ENCODE measurements at regions not wholly inside any gene's neighbourhood (a gene's known extent, or its start where the extent isn't known, plus 50 kb on each side); places are given as distances from the start of the nearest gene placed in this dataset.
"Not testable (repeated sequence)": the region's sequence is repeated elsewhere in the genome, so short reads cannot be mapped to it uniquely, and the experiment has no call there.

DNA sequence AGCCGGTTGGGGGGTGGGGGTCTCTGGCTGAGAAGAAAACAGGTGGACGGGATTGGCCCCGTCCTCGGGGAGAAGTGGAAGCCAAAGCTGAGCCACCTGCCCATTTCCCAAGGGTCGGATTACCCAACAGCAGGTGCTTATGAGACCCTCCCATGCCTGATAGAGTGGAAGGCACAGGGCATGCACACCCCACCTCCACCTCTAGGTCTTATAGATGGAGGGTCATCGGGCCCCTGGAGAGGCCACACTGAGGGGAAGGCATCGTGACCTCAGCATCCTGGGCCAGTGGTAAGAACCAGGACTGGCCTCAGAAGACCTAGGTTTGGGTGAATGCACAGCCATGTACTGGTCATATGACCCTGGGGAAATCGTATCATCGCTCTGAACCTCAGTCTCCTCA is 85.9 kb downstream of the BUD13 start:
- no peak for DNase-seq
- intact Hi-C loops (cut with DNase I; ENCODE audit: low total_unique reads): no loop called here
- H3K36me3 ChIP-seq: no peaks in the 10 kb centered on the region
- H3K27ac ChIP-seq: no peak overlapping the region
- TF ChIP-seq, protein P1, sequence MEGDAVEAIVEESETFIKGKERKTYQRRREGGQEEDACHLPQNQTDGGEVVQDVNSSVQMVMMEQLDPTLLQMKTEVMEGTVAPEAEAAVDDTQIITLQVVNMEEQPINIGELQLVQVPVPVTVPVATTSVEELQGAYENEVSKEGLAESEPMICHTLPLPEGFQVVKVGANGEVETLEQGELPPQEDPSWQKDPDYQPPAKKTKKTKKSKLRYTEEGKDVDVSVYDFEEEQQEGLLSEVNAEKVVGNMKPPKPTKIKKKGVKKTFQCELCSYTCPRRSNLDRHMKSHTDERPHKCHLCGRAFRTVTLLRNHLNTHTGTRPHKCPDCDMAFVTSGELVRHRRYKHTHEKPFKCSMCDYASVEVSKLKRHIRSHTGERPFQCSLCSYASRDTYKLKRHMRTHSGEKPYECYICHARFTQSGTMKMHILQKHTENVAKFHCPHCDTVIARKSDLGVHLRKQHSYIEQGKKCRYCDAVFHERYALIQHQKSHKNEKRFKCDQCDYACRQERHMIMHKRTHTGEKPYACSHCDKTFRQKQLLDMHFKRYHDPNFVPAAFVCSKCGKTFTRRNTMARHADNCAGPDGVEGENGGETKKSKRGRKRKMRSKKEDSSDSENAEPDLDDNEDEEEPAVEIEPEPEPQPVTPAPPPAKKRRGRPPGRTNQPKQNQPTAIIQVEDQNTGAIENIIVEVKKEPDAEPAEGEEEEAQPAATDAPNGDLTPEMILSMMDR (IDR thresholded peaks at IDR 0.05): no peak
- H3K9me3 ChIP-seq: no peaks in the 10 kb centered on the region
- H3K4me1 ChIP-seq: no peaks in the 10 kb centered on the region
- H3K27me3 ChIP-seq: peaks cover 0 to 13% of the 10 kb centered on the region in 2 donors
- H3K4me3 ChIP-seq: no peak overlapping the region

DNA sequence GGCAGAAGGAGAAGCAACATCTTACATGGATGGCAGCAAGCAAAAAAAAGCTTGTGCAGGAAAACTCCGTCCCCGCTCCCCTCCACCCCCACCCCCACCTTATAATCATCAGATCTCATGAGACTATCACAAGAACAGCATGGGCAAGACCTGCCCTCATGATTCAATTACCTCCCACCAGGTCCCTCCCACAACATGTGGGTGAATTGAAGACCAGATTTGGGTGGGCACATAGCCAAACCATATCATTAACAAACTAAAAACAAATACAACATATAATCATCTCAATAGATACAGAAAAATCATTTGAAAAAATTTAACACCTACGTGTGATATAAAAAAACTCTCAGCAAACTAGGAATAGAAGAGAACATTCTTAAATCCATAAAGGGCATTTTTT is 88.8 kb downstream of the BUD13 start:
- Histone ChIP-seq H3K9me3 (no peaks in the 10 kb centered on the region), H3K4me3 (no peak overlapping the region), H3K4me1 (no peaks in the 10 kb centered on the region), H3K27me3 (peaks cover 0 to 12% of the 10 kb centered on the region in 2 donors), H3K27ac (no peak overlapping the region), H3K36me3 (no peaks in the 10 kb centered on the region)
- no peak for DNase-seq
- TF ChIP-seq, protein P1 (IDR thresholded peaks at IDR 0.05): no peak
- intact Hi-C loops (cut with DNase I; ENCODE audit: low total_unique reads): no loop called here

- H3K4me3 ChIP-seq: no peak overlapping the region
- no peaks in the 10 kb centered on the region for H3K4me1 ChIP-seq
- DNase-seq: no peak
- intact Hi-C loops (cut with DNase I; ENCODE audit: low total_unique reads): no loop called here
- H3K36me3 ChIP-seq: no peaks in the 10 kb centered on the region
- no peaks in the 10 kb centered on the region for H3K27me3 ChIP-seq
- H3K27ac ChIP-seq: no peak overlapping the region
- H3K9me3 ChIP-seq: no peaks in the 10 kb centered on the region
- TF ChIP-seq, protein P1 (IDR thresholded peaks at IDR 0.05): no peak
These were observed 92.2 kb downstream of the BUD13 start for GRCh38 chr11:116680349-116681125.

GRCh38 chr11:116678887-116679286 is 93.9 kb downstream of the BUD13 start:
- Histone ChIP-seq H3K36me3 (no peaks in the 10 kb centered on the region), H3K9me3 (no peaks in the 10 kb centered on the region), H3K27ac (no peak overlapping the region), H3K4me3 (no peak overlapping the region), H3K27me3 (no peaks in the 10 kb centered on the region), H3K4me1 (no peaks in the 10 kb centered on the region)
- intact Hi-C loops (cut with DNase I; ENCODE audit: low total_unique reads): no loop called here
- TF ChIP-seq, protein P1 (IDR thresholded peaks at IDR 0.05): no peak
- DNase-seq: no peak

GRCh38 chr11:116667318-116667717 is 105.5 kb downstream of the BUD13 start:
- H3K9me3 ChIP-seq: peaks cover 0 to 22% (median 8%) of the 10 kb centered on the region in 3 donors
- H3K4me3 ChIP-seq; intact Hi-C loops (cut with DNase I; ENCODE audit: low total_unique reads); H3K27ac ChIP-seq; H3K4me1 ChIP-seq; H3K27me3 ChIP-seq; H3K36me3 ChIP-seq; DNase-seq: not testable (repeated sequence)

DNA sequence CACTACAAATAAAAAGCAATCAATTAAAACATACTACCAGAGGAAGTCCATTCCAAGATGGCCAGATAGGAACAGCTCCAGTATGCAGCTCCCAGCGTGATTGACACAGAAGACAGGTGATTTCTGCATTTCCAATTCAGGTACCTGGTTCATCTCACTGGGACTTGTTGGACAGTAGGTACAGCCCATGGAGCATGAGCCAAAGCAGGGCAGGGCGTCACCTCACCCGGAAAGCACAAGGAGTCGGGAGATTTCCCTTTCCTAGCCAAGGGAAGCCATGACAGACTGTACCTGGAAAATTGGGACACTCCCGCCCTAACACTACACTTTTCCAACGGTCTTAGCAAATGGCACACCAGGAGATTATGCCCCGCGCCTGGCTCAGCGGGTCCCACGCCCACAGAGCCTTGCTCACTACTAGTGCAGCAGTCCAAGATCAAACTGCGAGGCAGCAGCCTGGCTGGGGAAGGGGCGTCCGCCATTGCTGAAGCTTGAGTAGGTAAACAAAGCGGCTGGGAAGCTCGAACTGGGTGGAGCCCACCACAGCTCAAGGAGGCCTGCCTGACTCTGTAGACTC is 106.0 kb downstream of the BUD13 start:
- H3K4me3 ChIP-seq; DNase-seq; H3K4me1 ChIP-seq; H3K27me3 ChIP-seq; intact Hi-C loops (cut with DNase I; ENCODE audit: low total_unique reads); H3K27ac ChIP-seq; H3K36me3 ChIP-seq: not testable (repeated sequence)
- peaks cover 0 to 22% (median 8%) of the 10 kb centered on the region in 3 donors for H3K9me3 ChIP-seq
